GM19035 (cell line): ENCODE measurements at regions not wholly inside any gene's neighbourhood (a gene's known extent, or its start where the extent isn't known, plus 50 kb on each side); places are given as distances from the start of the nearest gene placed in this dataset.
A peak's percentile ranks its signal among the peaks of the same experiment; 100 is the strongest.

ENCODE experiments used
- ATAC-seq: cut with Tn5 transposase; IDR thresholded peaks from one replicate; pipeline ENCODE4 v1.9.1; 2021; ENCODE audit not compliant: unreplicated experiment

GRCh38 chr9:87436716-87437115, 61.0 kb upstream of the DAPK1 start:
- no peak for ATAC-seq

- no peak for ATAC-seq
These were observed 59.7 kb upstream of the DAPK1 start for GRCh38 chr9:87437966-87438365.

DNA sequence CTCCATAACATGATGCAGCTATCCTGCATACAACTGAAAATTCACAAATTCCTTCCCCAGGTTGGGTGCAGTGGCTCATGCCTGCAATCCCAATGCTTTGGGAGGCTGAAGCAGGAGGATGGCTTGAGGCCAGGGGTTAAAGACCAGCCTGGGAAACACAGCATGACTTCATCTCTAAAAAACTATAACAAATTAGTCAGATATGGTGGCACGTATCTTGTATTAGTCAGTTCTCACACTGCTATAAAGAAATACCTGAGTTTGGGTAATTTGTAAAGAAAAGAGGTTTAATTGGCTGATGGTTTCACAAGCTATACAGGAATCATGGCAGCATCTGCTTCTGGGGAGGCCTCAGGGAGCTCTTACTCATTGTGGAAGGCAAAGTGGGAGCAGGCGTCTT, 56.4 kb upstream of the DAPK1 start:
- ATAC-seq = no peak

DNA sequence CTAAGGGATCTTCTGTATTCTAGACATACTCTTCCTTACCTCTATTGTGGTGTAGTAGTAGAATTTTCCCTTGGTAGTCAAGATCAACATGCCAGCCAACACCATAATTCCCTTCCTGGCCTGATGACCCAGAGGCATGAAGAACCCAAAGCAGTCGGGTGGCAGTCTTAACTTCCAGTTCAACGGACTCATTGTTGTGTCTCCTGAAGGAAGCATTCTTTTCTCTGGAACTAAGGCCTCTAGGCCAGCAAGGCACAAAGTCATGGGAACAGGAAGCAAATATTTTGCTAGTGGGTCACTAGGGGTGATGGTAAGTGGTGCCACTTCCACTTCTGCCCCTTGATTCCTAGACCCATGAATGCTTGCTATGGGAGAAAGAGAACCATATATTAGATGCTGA, 55.2 kb upstream of the DAPK1 start:
- ATAC-seq = no peak

- no peak for ATAC-seq
These were observed 54.7 kb upstream of the DAPK1 start for GRCh38 chr9:87443006-87443405.

DNA sequence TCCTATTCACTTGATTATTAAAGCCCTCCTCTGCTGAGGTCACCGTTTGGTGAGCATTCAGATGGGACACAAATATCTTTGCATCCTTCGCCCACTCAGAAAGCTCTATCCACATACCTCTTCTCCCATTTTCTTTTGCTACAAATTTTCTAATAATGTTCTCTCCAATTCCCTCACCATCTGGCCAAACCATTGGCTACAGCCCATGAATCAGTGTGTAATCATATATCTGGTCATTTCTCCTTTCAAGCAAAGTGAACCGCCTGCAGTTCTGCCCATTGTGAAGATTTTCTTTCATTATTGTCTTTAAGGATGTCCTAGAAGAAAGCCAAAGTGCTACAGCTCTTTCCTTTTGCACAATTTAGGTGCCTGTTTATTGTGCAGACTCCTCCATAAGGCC, 54.2 kb upstream of the DAPK1 start:
- no peak for ATAC-seq

- ATAC-seq = peak; percentile 99
These were observed 52.0 kb upstream of the DAPK1 start for GRCh38 chr9:87445646-87446045.

DNA sequence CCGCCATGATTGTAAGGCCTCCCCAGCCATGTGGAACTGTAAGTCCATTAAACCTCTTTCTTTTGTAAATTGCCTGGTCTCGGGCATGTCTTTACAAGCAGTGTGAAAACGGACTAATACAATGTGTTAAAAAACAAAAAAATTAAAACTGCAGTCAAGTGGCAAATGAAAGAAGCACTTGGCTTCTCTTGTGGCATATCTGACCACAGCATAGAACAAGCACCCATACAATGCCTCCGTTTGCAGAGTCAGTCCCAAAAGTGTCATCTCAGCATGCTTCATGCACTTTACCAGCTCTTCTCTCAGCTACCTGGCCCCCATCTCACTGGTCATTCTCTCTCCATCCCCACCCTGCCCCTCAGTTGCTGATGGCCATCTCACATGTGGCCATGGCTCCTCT, 51.1 kb upstream of the DAPK1 start:
- ATAC-seq = no peak

- no peak for ATAC-seq
These were observed 49.9 kb upstream of the DAPK1 start for GRCh38 chr9:87447547-87448432.
